NCI-H748 (cell line): ENCODE measurements at regions not wholly inside any gene's neighbourhood (a gene's known extent, or its start where the extent isn't known, plus 50 kb on each side); places are given as distances from the start of the nearest gene placed in this dataset.

Experiments
- DNase-seq: peaks from one replicate; lab custom pipeline; 2025; ENCODE audit not compliant: unreplicated experiment; lab: John Stamatoyannopoulos, UW

DNA sequence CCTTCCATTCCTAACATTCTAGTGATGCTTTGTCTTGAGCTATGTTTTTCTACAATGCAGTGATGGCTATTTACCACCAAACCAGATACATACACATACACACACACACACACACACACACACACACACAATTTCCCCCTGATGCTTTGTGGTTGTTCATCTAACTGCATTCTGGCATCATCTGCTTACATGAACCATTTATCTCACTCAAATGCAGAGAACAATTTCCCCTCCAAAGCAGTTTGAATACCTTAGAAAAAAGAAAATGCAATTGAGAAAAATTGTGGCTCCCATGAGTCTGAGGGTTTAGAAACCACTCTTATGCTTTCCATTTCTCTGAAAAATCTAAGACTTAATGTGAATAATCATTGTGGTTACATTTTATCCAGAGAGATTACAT is 1024.8 kb downstream of the TLE4 start:
- DNase-seq, result no peak

- no peak for DNase-seq
Measured at GRCh38 chr9:80595192-80595591, 1023.4 kb downstream of the TLE4 start.

- DNase-seq, result no peak
Measured at GRCh38 chr9:80592413-80592812, 1020.6 kb downstream of the TLE4 start.

DNA sequence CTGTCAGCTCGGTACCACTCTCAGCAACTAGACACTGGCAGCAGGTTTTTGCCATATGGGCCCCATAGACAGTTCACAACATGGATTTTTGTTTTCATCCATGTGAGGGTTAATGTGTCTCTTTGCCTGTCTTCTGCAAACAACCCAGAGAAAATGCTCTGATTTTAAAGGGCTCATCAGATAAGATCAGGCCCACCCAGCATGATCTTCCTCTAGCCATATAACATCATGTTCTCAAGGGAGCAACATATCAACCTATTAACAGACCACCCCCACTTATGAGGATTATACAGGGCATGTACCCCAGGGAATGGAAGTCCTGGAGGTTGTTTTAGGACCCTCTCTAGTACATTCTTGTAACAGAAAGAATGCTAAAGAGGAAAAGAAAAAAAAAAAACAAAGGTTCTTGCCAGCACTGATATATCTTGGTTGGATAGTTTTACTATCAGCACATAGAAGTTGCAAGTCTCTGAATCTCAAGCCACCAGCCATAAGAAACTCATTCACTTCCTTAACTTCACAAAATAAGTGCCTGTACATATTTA is 1015.1 kb downstream of the TLE4 start:
- DNase-seq, result no peak

- DNase-seq, result no peak
Measured at GRCh38 chr9:80571953-80572352, 1000.2 kb downstream of the TLE4 start.

DNA sequence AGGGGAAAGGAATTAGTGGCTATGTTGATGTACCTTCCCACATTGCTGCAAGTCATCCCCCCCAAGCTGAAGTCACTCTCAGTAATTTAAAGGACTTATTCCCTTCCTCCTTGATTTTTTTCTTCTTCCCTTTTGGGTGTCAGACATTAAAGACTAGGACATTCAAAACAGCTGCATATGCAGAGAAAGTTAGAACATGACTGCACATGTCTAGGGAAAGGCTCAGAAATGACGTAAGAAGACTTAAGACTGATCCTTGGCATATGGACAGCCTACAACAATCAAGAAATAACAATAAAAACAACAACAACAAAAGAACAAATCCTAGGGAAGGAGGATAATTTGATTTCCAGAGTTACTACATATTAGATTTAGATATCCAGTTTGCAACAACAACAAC is 997.5 kb downstream of the TLE4 start:
- DNase-seq, result no peak

- no peak for DNase-seq
Measured at GRCh38 chr9:80561526-80561925, 989.8 kb downstream of the TLE4 start.

- no peak for DNase-seq
Measured at GRCh38 chr9:80560976-80561375, 989.2 kb downstream of the TLE4 start.

GRCh38 chr9:80557256-80557655 is 985.5 kb downstream of the TLE4 start:
- DNase-seq, result no peak

GRCh38 chr9:80556631-80557030 is 984.9 kb downstream of the TLE4 start:
- no peak for DNase-seq

DNA sequence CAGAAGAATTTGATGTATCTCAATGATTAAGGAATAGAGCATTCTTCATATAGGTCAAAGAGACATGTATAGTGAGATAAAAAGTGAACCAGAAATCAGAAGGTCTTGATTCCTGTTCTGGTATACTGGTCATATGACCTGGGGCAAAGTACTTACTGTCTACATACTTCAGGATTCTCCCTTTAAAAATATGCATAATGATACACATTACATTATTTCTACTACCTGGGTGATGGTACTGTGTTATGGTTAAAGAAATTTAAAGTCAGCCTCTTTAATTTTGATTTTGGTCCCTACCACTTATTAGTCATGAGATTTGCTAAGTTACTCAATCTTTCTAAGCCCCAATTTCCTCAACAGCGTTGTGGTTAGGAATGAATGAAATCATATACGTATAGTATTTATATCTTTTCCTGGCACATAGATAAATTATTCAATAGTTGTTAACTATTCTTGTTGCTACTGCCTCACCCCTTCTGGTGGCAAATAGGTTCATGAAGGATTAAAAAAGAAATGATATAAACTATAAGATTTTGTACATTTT is 984.1 kb downstream of the TLE4 start:
- no peak for DNase-seq

DNA sequence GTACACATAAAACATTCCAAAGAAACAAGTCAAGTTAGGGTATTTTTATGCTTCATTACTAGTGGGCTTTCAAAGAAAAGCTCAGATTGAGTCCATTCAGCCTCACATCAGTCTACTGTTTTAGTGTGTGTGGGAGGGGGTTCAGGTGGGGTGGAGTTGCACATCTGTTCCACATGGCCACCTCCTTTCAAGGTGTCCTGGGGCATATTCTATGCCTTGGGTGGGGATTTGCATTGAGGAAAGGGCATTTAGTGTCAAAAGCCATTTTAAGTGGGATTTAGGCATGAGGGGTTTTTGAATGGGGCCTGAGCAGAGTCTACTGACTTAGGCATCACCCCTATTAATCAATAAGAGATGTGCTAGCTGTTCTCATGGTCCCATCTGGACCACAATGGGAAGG is 983.1 kb downstream of the TLE4 start:
- DNase-seq, result no peak

GRCh38 chr9:80554301-80554700 is 982.5 kb downstream of the TLE4 start:
- DNase-seq, result no peak

GRCh38 chr9:80552931-80553330 is 981.2 kb downstream of the TLE4 start:
- DNase-seq, result no peak

DNA sequence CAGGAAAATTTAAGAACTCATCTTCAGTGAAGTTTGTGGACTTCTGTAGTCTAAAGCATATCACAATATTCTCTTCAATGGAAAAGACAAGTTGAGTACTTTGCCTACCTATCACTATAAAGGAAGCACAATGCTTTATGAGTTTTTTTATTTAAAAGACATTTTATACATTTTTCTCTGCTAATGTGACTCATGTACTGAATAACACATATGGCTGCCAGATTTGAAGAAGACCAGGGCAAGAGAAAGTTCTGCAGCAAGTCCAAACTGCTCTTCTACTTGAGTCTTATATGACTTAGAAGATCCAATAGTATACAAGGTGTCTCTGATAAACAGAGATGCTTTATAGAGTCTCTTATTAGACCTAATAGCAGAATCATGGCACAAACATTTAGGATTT is 978.4 kb downstream of the TLE4 start:
- DNase-seq, result no peak

GRCh38 chr9:80547613-80548012 is 975.8 kb downstream of the TLE4 start:
- DNase-seq, result no peak

- DNase-seq, result no peak
Measured at GRCh38 chr9:80540387-80540786, 968.6 kb downstream of the TLE4 start.

- no peak for DNase-seq
Measured at GRCh38 chr9:80538976-80539375, 967.2 kb downstream of the TLE4 start.

DNA sequence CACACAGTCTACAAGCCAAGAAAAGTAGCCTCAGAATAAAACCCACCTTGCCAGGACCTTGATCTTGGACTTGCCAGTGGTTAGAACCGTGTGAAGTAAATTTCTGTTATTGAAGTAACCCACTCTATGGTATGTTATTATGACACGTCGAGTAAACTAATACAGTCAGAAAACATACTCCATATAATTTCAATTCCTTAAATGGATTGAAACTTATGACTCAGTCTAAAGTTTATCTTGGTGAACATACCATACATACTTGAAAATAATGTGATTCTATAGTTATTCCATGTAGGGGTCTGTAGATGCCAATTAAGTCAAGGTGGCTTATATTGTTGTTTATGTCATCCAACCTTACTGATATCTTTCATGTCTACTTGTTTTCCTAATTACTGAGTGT is 950.7 kb downstream of the TLE4 start:
- no peak for DNase-seq

GRCh38 chr9:80521151-80521550 is 949.4 kb downstream of the TLE4 start:
- DNase-seq, result no peak

DNA sequence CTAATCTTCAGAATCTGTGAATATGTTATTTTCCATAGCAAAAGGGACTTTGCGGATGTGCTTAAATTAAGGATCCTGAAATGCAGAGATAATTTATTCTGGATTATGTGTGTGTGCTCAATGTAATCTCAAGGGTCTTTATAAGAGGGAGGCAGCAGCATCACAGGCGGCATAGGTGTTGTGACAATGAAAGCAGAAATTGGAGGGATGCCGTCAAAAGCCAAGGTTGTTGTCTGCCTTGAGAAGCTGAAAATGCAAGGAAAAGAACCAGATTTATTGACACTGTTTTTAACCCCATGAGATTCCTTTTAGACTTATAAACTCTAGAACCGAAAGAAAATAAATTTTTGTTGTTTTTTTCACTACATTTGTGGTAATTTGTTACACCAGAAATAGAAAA is 948.5 kb downstream of the TLE4 start:
- DNase-seq, result no peak

- DNase-seq, result no peak
Measured at GRCh38 chr9:80518441-80518840, 946.7 kb downstream of the TLE4 start.

DNA sequence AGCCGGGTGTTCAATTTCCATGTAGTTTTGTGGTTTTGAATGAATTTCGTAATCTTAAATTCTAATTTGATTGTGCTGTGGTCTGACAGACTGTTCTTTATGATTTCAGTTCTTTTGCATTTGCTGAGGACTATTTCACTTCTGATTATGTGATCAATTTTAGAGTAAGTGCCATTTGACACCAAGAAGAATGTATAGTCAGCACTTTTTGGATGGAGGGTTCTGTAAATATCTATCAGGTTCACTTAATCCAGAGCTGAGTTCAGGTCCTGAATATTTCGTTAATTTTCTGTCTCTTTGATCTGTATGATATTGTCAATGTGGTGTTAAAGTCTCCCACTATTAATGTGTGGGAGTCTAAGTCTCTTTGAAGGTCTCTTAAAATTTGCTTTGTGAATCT is 944.9 kb downstream of the TLE4 start:
- DNase-seq, result no peak

DNA sequence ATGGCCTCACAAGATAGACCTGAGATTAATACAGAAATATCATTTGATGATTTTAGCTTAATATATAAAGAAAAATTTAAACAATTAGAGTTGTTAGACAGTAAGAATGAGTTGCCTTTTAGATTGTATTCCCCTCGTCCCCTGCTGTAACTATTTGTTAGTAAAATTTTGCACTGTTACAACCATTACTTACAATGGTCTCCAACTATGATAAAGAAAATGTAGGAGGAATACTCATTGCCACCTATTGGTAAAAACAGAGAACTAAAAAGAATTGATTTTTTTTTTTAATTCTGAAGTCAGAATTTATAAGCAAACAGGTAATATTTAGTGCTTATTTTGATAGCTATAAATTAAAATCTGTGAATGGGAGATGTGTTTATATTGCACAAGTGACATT is 937.6 kb downstream of the TLE4 start:
- DNase-seq, result no peak
